Ovary (tissue), 3 donors: ENCODE measurements at regions not wholly inside any gene's neighbourhood (a gene's known extent, or its start where the extent isn't known, plus 50 kb on each side); places are given as distances from the start of the nearest gene placed in this dataset.

Experiments
- CTCF ChIP-seq, 3 donors: fragments of 450-650 bp in 2 of 3; fragments of 200-600 bp in 1 of 3; IDR thresholded peaks; one replicate each; pipeline versions ENCODE4 v1.5.1 to v1.8.0; 2016 to 2022; ENCODE audit warnings: antibody characterized with exemption in 3 of 3, mild to moderate bottlenecking in 1 of 3
- POLR2A ChIP-seq: fragments of 450-650 bp; IDR thresholded peaks from one replicate; pipeline ENCODE4 v1.6.1; 2017; ENCODE audit warnings: antibody characterized with exemption, mild to moderate bottlenecking, moderate library complexity
- donor health status: DM: no; HTN: no; CAD: no.

GRCh38 chr14:51518280-51518679 lies 133.4 kb upstream of the FRMD6 start:
- no peak for TF ChIP-seq POLR2A
- TF ChIP-seq CTCF (IDR thresholded peaks at IDR 0.05): no peak
